GM21447 (cell line): ENCODE measurements at regions not wholly inside any gene's neighbourhood (a gene's known extent, or its start where the extent isn't known, plus 50 kb on each side); places are given as distances from the start of the nearest gene placed in this dataset.

Experiments used
- ATAC-seq: cut with Tn5 transposase; IDR thresholded peaks from one replicate; pipeline ENCODE4 v1.9.1; 2021; ENCODE audit not compliant: unreplicated experiment

- no peak for ATAC-seq
Measured at GRCh38 chr10:2130705-2131305, 393.5 kb upstream of the ADARB2 start.

GRCh38 chr10:2128991-2129390, 391.7 kb upstream of the ADARB2 start:
- ATAC-seq = no peak

- no peak for ATAC-seq
Measured at GRCh38 chr10:2124135-2124534, 386.8 kb upstream of the ADARB2 start.

GRCh38 chr10:2122431-2123124, 385.3 kb upstream of the ADARB2 start:
- no peak for ATAC-seq

DNA sequence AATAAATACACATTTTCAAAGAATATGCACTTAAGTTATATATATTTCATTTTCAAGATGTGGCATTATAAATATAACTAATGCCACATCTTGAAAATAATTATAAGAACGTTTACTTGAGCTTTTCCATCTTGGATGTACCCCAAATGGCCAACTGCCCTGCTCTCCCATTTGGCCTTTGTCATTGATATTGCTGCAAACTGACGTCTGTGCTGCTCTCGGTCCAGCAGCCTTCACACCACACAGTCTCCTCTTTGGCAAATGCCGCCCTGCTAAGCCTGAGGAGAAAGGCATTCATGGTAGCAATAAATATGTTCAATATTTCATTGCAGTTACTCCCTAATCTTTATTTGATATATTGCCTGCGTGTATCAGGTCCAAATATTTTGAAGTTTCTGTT, 384.6 kb upstream of the ADARB2 start:
- ATAC-seq = no peak

DNA sequence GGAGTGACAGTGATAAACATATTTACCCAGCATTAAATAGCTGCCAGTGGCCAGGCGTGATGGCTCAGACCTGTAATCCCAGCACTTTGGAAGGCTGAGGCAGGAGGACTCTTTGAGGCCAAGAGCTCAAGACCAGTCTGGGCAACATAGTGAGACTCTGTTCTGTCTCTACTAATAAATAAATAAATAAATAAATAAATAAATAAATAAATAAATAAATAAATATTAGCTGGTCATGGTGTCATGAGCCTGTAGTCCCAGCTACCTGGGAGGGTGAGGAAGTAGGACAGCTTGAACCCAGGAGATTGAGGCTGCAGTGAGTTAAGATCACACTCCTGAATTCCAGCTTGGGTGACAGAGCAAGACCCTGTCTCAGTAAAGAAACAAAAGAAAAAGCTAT, 384.0 kb upstream of the ADARB2 start:
- ATAC-seq = no peak

DNA sequence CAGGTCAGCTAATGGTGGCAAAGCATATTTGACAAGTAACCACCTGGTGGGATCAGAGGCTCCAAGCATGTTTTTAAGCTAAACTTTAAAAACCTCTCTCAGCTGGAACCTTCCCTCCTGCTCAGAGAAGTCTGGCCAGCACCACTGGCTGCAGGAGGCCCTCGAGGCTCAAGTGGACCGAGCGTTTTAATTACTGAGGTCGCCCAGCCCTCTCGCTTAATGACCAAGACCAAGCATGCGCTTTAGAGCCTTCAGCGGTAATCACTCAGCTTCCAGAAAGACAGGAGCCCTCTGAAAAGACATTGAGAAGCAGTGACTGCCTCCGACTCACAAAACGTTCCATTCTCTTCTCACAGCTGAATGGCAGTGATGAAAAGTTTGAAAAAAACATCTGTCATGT, 383.4 kb upstream of the ADARB2 start:
- no peak for ATAC-seq

DNA sequence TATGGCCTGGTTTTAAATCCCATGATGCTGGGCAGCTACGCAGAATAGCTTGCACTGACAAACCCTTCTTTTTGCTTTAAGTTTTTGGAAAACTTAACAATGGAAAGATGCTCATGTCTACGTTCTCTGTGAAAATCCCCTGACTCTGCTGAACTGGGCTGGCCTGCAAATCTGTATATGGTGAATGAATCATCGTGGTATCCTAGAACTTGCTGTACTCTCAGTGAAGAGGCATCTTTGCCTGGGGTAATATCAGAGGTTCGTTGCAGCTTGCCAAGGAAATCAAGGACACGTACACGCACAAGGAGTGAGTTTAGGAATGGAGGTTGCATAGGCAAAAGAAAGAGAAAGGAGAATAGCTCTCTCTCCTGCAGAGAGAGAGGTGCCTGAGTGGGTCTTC, 382.0 kb upstream of the ADARB2 start:
- no peak for ATAC-seq

DNA sequence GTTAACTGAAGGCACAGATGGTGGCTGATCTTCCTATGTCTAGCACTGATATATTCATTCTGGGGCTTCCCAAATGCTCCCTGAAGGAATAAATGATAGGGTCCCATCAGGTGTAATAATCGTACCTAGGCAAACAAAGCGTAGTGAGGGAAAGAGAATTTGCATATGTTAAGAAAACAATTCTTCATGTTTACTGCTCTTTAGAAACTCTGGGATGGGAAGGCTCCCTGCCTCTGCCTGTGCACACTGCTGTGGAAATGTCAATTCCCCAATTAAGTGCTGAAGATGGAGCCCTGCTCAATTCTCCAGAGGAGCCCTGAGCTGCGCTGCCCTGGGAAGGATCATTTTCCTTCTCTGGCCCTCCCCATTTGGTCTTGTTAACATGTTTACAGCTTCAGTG, 380.9 kb upstream of the ADARB2 start:
- no peak for ATAC-seq

DNA sequence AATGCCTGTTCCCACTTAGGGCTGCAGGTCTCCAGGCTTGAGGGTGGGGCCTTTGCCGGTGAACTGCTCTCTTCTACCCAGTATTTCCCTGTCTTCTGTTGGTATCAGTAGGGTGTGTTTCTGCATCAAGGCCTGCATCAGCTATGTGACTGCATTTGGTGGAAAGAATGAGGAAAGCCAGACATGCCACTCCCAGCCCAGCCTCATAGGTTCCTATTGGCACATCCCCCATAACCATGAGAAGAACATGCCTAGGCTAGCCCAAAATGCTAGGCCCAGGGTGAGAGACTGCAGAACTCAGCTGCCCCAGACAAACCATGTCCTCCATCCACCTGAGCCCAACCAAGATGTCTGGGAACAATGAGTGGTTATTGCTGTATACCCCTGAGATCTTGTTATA, 380.3 kb upstream of the ADARB2 start:
- ATAC-seq = no peak

DNA sequence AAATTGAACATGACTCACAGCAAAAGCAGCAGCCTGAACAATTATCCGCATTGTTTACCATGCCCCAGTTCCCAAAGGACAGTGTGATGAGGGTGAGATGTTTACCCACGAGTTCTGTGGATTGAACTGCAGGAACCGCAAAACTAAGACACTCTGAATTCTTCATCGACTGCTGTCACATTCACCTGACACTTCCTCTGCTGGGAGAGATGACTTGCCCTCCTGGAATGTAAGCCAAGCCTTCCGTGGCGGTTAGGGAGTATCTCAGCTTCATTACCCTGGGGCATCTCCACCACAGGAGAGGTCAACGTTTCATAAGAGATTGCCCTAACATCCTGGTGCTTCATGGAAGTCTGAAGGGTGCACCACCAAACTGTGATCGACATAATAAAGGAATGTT, 374.6 kb upstream of the ADARB2 start:
- no peak for ATAC-seq

DNA sequence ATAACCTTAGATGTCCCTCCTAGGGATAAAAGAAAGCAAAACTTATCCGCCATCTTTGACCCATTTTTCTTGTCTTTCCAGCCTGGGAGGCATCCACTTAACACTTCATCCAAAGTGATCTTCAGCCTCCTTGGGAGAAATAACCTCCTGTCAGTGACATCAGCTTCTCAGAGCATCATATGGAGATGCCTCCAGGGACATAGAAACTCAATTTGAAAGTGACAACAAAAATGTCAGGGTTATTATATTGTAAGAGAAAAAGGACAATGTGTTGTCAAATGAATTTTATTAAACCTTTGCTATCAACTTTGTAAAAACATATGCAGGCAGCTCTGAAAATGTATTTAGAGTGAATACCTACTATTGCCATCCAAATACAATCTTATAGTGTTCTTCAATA, 371.2 kb upstream of the ADARB2 start:
- ATAC-seq = no peak

GRCh38 chr10:2106641-2107040, 369.3 kb upstream of the ADARB2 start:
- ATAC-seq = no peak

DNA sequence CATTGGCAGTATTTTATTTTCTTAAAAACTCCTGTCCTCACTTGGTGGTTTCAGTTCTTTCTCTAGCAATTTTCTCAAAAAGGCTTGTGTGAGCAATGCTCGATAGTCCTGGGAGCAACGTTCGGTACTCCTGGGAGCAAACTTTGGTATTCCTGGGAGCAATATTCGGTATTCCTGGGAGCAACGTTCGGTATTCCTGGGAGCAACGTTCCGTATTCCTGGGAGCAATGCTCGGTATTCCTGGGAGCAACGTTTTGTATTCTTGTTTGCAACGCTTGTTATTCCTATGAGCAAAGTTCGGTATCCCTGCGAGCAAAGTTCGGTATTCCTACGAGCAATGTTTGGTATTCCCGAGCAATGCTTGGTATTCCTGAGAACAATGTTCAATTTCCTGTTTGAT, 362.0 kb upstream of the ADARB2 start:
- ATAC-seq = no peak

DNA sequence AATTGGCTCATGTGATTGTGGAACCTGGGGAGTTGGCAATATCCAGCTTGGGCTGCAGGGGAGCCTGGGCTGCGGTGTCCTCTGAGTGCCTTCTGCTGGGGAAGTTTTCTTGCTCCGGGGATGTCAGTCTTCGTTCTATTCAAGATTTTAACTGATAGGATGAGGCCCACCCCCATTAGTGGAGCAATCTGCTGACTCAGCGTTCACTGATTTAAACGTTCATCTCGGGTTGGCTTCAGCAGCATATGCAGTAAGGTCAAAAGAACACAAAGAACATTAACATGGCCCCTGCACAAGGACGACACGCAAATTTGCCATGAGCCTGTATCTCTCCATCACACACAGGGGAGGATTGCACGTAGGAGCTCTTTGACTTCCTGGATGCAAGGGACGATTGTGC, 360.6 kb upstream of the ADARB2 start:
- ATAC-seq = no peak

- ATAC-seq = no peak
Measured at GRCh38 chr10:2094171-2094570, 356.8 kb upstream of the ADARB2 start.

GRCh38 chr10:2083591-2083990, 346.3 kb upstream of the ADARB2 start:
- ATAC-seq = no peak

- no peak for ATAC-seq
Measured at GRCh38 chr10:2081501-2081900, 344.2 kb upstream of the ADARB2 start.

- no peak for ATAC-seq
Measured at GRCh38 chr10:2079603-2080078, 342.3 kb upstream of the ADARB2 start.

DNA sequence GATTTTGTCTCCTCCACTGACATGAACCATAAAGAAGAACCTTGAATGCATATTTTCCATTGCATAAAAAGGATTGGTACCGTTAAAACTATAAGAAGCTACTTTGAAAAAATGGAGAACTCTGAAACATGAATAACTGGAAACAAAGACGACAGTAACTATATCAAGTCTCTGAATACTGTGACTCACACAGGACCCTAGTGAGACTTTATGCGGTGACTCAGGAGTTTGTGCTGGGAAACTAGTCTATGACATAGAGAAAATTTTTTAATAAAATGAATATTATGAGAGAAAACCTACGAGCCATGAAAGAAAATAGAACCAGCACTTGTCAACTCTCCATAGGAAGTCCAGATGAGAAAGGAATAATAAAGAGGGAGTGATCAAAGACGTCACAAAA, 339.9 kb upstream of the ADARB2 start:
- no peak for ATAC-seq

DNA sequence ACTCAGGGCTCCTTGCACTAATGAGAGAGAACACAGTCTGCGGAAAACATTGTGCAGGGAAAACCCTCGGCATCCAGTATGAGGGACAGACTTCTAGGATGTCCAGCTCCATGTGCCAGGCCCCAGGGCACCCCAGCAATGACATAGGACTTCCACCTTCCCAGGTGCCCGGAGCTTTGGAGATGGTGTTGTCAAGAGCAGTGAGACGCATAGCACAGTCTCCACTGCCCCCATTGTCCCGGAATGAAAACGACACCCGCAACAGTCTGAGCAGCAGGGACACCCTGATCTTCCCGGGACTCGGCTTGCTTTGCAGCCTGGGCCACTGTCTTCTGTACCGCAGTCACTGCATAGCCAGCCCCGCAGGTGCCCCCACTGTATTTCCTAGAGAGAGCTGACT, 339.2 kb upstream of the ADARB2 start:
- no peak for ATAC-seq

- no peak for ATAC-seq
Measured at GRCh38 chr10:2067015-2067414, 329.7 kb upstream of the ADARB2 start.

DNA sequence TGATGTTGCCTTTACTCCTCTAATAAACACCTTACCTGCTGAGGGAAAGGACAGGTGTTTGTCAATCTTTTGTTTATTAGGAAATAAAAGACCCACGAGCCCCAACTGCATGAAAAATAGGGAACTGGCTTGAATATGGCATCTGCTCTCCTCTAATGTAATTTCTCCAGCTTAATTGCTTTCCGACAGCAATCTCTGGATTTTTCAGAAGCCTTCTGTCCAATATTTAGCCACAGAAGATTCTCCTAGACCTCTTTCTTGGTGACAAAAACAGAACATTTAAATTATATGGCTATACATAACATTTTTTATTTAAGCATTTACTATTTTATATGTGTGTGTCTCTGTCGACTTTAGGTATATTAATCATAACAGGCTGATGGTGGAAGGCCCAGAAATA, 317.4 kb upstream of the ADARB2 start:
- ATAC-seq = no peak
